WERI-Rb-1 (cell line): ENCODE measurements at regions not wholly inside any gene's neighbourhood (a gene's known extent, or its start where the extent isn't known, plus 50 kb on each side); places are given as distances from the start of the nearest gene placed in this dataset.

ENCODE experiments used
- DNase-seq: peaks from one replicate; pipeline ENCODE4 v3.0.0-alpha.2; 2020
- H3K27ac ChIP-seq: fragments of 250-450 bp; sonication (Bioruptor Pico); 2 replicates; pipeline ENCODE4 v1.5.1; 2020; ENCODE audit warnings: mild to moderate bottlenecking, moderate library complexity
- H3K27me3 ChIP-seq: fragments of 250-450 bp; sonication (Bioruptor Pico); 2 replicates; pipeline ENCODE4 v1.5.1; 2021; ENCODE audit warnings: mild to moderate bottlenecking, low read depth, moderate library complexity; ENCODE audit not compliant: insufficient read depth, severe bottlenecking
- H3K36me3 ChIP-seq: fragments of 250-450 bp; sonication (Bioruptor Pico); 2 replicates; pipeline ENCODE4 v1.5.1; 2020; ENCODE audit warnings: mild to moderate bottlenecking, moderate library complexity
- H3K4me3 ChIP-seq: 2 replicates; pipeline ENCODE4 v1.5.1; 2011; ENCODE audit warnings: low read depth, mild to moderate bottlenecking, control low read depth, low read length
- H3K9me3 ChIP-seq: fragments of 250-450 bp; sonication (Bioruptor Pico); 2 replicates; pipeline ENCODE4 v1.5.1; 2021; ENCODE audit warnings: mild to moderate bottlenecking, moderate library complexity; ENCODE audit not compliant: severe bottlenecking
- CTCF ChIP-seq: IDR thresholded peaks from 2 replicates; pipeline ENCODE4 v1.5.1; 2011; ENCODE audit warnings: low read depth, mild to moderate bottlenecking, control low read depth, inconsistent platforms, low read length

GRCh38 chr21:20010691-20011200 lies 987.5 kb upstream of the NCAM2 start:
- peaks cover 38% of the 10 kb centered on the region for H3K27me3 ChIP-seq
- DNase-seq, result no peak
- H3K27ac ChIP-seq, result no peak overlapping the region
- H3K36me3 ChIP-seq, result no peaks in the 10 kb centered on the region
- TF ChIP-seq CTCF, result no peak
- no peak overlapping the region for H3K4me3 ChIP-seq
- H3K9me3 ChIP-seq, result no peaks in the 10 kb centered on the region

GRCh38 chr21:20013851-20014250 lies 984.4 kb upstream of the NCAM2 start:
- TF ChIP-seq CTCF, result no peak
- H3K36me3 ChIP-seq, result no peaks in the 10 kb centered on the region
- H3K27ac ChIP-seq, result no peak overlapping the region
- no peak for DNase-seq
- no peak overlapping the region for H3K4me3 ChIP-seq
- peaks cover 47% of the 10 kb centered on the region for H3K27me3 ChIP-seq
- no peaks in the 10 kb centered on the region for H3K9me3 ChIP-seq

GRCh38 chr21:20016435-20017005 lies 981.7 kb upstream of the NCAM2 start:
- no peak for DNase-seq
- H3K9me3 ChIP-seq, result no peaks in the 10 kb centered on the region
- no peaks in the 10 kb centered on the region for H3K36me3 ChIP-seq
- no peak overlapping the region for H3K4me3 ChIP-seq
- no peak for TF ChIP-seq CTCF
- H3K27me3 ChIP-seq, result peaks cover 34% of the 10 kb centered on the region
- no peak overlapping the region for H3K27ac ChIP-seq

- Histone ChIP-seq H3K27ac (no peak overlapping the region), H3K9me3 (no peaks in the 10 kb centered on the region), H3K27me3 (peaks cover 34% of the 10 kb centered on the region), H3K36me3 (no peaks in the 10 kb centered on the region), H3K4me3 (no peak overlapping the region)
- DNase-seq, result no peak
- no peak for TF ChIP-seq CTCF
These were observed 978.2 kb upstream of the NCAM2 start for GRCh38 chr21:20020026-20020425.

- Histone ChIP-seq H3K9me3 (no peaks in the 10 kb centered on the region), H3K27ac (no peak overlapping the region), H3K27me3 (peaks cover 24% of the 10 kb centered on the region), H3K36me3 (no peaks in the 10 kb centered on the region), H3K4me3 (no peak overlapping the region)
- no peak for DNase-seq
- TF ChIP-seq CTCF, result no peak
These were observed 975.0 kb upstream of the NCAM2 start for GRCh38 chr21:20023193-20023592.

GRCh38 chr21:20024741-20025140 lies 973.5 kb upstream of the NCAM2 start:
- H3K4me3 ChIP-seq, result no peak overlapping the region
- no peak overlapping the region for H3K27ac ChIP-seq
- no peak for DNase-seq
- H3K36me3 ChIP-seq, result no peaks in the 10 kb centered on the region
- peaks cover 29% of the 10 kb centered on the region for H3K27me3 ChIP-seq
- H3K9me3 ChIP-seq, result no peaks in the 10 kb centered on the region
- TF ChIP-seq CTCF, result no peak
